HPDE6-E6E7 (cell line): ENCODE measurements at regions not wholly inside any gene's neighbourhood (a gene's known extent, or its start where the extent isn't known, plus 50 kb on each side); places are given as distances from the start of the nearest gene placed in this dataset.
A peak's percentile ranks its signal among the peaks of the same experiment; 100 is the strongest.

ENCODE experiments used
- DNase-seq: peaks from one replicate; pipeline ENCODE4 v3.0.0; 2011; ENCODE audit warnings: missing footprints; ENCODE audit errors: extremely low spot score

DNA sequence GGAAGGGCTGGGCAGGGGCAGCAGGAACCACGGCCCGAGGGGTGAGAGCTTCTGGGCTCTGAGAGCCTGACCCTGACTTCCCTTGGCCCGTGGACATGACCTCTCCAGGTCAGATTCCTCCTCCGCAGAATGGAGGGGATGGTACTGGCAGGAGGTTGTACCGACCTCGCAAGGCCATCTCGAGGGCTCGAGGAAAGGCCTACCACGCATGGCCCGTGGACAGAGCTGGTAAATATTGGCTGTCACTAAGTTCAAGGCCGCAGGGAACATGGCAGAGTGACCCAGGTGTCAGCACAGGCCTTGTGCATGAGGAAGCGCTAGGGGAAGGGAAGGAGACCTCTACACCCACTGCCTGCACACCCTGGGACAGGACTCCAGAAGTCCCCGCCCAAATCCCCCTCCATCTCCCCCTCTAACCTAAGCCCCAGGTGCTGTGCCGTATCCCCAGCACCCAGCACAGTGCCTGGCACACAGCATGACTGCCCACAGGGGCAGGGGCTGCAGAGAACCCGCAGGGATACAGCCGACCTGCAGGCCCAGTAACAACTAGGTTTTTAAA is 54.9 kb upstream of the PPP2R5C start:
- no peak for DNase-seq

- DNase-seq, result peak; percentile 66
Observed at GRCh38 chr14:101707068-101707842, 54.3 kb upstream of the PPP2R5C start.

DNA sequence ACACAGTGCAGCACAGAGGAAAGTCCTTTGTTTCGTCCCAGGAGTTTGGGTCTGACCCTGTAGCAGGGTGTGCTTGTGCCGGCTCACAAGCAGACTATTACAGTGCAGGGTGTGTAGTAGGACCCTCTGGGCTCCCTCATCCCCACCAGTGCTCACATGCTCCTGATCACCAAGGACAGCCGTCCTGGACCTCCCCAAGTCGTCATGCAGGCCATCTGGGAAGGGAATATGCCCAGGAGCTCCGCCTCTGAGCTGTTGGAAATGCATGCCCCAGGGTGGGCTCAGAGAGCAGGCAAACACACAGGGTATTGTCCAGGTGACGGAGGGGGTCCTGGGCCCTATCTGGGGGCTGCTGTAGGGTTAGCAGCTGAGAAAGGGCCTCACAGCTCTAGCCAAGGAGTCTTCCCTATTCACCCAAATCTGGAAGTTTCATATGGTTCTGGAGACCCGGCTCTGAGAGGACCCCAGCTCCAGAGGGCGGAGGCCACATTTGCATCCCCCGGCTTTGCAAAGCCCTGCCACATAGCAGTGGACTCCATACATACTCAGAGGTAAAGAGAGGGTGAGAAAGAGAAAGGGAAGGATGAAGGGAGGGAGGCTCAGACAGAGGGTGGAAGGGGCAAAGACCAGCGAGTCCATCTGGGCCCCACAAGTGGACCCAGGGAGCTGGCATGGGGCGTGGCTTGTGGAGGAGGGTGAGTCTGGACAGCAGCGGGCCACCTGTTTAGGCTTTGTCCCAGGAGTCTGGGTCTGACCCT is 53.5 kb upstream of the PPP2R5C start:
- no peak for DNase-seq

GRCh38 chr14:101708853-101709532 is 52.5 kb upstream of the PPP2R5C start:
- DNase-seq, result no peak

GRCh38 chr14:101709533-101709881 is 52.0 kb upstream of the PPP2R5C start:
- no peak for DNase-seq

GRCh38 chr14:101709962-101710931 is 51.3 kb upstream of the PPP2R5C start:
- no peak for DNase-seq

DNA sequence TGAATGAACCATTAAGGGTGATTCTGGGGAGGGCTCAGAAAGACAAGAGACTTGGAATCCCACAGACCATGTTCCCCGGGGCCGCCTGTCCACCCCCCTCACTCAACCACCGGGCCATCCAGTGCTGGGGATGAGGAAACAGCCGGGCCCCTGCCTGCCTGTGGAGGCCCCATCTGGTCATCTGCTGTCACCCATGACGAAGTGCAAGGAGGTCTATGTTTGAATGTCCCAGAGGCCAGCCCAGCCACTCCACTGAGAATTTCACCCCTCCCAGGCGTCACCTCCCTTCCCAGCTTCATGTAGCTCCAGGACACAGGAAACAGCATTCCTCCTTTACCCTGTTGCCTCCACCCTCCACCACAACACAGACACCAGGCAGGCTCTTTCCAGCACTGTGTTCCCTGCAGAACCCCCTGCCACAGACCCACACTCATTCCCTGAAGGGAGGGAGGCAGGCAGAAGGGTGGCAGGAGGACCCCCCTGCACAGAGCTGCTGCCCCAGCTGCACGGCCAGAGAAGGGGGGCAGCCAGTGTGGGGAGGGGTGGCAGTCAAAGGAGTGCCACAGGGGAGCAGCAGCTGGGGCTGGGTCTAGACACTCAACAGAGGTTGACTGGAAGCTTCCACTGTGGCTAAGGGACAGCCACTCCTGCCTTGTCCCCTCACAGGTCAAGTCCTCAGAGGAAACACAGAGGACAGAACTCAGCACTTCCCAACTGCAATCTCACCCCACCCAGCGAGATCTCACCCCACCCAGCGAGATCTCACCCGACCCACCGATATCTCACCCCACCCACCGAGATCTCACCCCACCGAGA is 50.3 kb upstream of the PPP2R5C start:
- DNase-seq, result no peak
